ENCODE measurements at regions not wholly inside any gene's neighbourhood (a gene's known extent, or its start where the extent isn't known, plus 50 kb on each side); places are given as distances from the start of the nearest gene placed in this dataset.

GRCh38 chr2:33927756-33928155, 328.7 kb upstream of the FAM98A start:
- no peaks in the 10 kb centered on the region for H3K27me3 Mint-ChIP-seq (ENCODE audit: low read depth, unreplicated experiment)
- no peak overlapping the region for H2AFZ ChIP-seq (ENCODE audit: low read depth, low read length)

DNA sequence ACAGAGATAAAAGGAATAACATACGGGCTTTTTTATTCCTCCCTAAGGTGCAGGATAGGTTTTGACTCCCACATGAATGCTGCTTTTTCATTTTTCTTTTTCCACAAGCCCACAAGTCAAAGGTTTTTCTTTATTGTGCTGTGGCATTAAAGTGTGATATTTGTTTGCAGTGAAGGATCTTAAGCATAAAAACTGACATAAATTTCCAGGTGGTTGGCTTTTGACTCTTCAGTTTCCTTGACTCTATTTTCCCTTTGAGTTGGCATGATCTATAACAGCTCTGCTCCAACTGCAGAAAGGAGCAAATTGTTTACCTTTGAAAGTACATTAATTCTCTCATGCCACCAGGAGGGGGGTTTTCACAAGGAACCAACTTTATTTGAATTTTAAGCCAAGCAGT, 326.2 kb upstream of the FAM98A start:
- no peaks in the 10 kb centered on the region for H3K36me3 Mint-ChIP-seq (ENCODE audit: low read depth, unreplicated experiment)
- no peaks in the 10 kb centered on the region for H3K27me3 Mint-ChIP-seq (ENCODE audit: low read depth, unreplicated experiment)
- Histone ChIP-seq H3K4me2 (ENCODE audit: low read length) (no peak overlapping the region), H3K9ac (ENCODE audit: low read length) (no peak overlapping the region), H3K4me3 (ENCODE audit: insufficient read depth, low read depth, low read length) (no peak overlapping the region), H3K27ac (ENCODE audit: low read depth, low read length) (no peak overlapping the region), H3K4me1 (ENCODE audit: insufficient read depth, low read length) (no peaks in the 10 kb centered on the region), H3K9me3 (ENCODE audit: insufficient read depth, low read depth, low read length) (no peaks in the 10 kb centered on the region), H3K79me2 (ENCODE audit: insufficient read depth, low read length) (no peaks in the 10 kb centered on the region), H3K36me3 (ENCODE audit: insufficient read depth, low read length) (no peaks in the 10 kb centered on the region), H3K27me3 (ENCODE audit: insufficient read depth, low read length) (no peaks in the 10 kb centered on the region), H2AFZ (ENCODE audit: low read depth, low read length) (no peak overlapping the region), H4K20me1 (ENCODE audit: insufficient read depth, low read length) (no peaks in the 10 kb centered on the region)
- TF ChIP-seq CTCF (IDR thresholded peaks at IDR 0.05; ENCODE audit: insufficient read depth, low read depth, low read length): no peak
- TF ChIP-seq EZH2 (IDR thresholded peaks at IDR 0.05; ENCODE audit: insufficient read depth, low read length): no peak
- DNase-seq (ENCODE audit: low read depth): no peak
- H3K27ac Mint-ChIP-seq (ENCODE audit: unreplicated experiment): no peak overlapping the region
- peaks cover 2% of the 10 kb centered on the region for H3K9me3 Mint-ChIP-seq (ENCODE audit: unreplicated experiment)
- FAIRE-seq: no peak
- no peaks in the 10 kb centered on the region for H3K4me1 Mint-ChIP-seq (ENCODE audit: low read depth, unreplicated experiment)
- no peak overlapping the region for H3K4me3 Mint-ChIP-seq (ENCODE audit: unreplicated experiment)

More at GRCh38 chr2:33927756-33928155, 328.7 kb upstream of the FAM98A start:
- DNase-seq (ENCODE audit: low read depth): no peak
- Mint-ChIP-seq H3K36me3 (ENCODE audit: low read depth, unreplicated experiment) (no peaks in the 10 kb centered on the region), H3K4me3 (ENCODE audit: unreplicated experiment) (no peak overlapping the region), H3K4me1 (ENCODE audit: low read depth, unreplicated experiment) (no peaks in the 10 kb centered on the region), H3K9me3 (ENCODE audit: unreplicated experiment) (no peaks in the 10 kb centered on the region), H3K27ac (ENCODE audit: unreplicated experiment) (no peak overlapping the region)
- no peaks in the 10 kb centered on the region for H3K9me3 ChIP-seq (ENCODE audit: insufficient read depth, low read depth, low read length)
- H3K9ac ChIP-seq (ENCODE audit: low read length): no peak overlapping the region
- no peak for FAIRE-seq
- no peaks in the 10 kb centered on the region for H4K20me1 ChIP-seq (ENCODE audit: insufficient read depth, low read length)
- H3K27me3 ChIP-seq (ENCODE audit: insufficient read depth, low read length): no peaks in the 10 kb centered on the region
- TF ChIP-seq EZH2 (IDR thresholded peaks at IDR 0.05; ENCODE audit: insufficient read depth, low read length): no peak
- no peak for TF ChIP-seq CTCF (IDR thresholded peaks at IDR 0.05; ENCODE audit: insufficient read depth, low read depth, low read length)
- H3K36me3 ChIP-seq (ENCODE audit: insufficient read depth, low read length): no peaks in the 10 kb centered on the region
- H3K4me1 ChIP-seq (ENCODE audit: insufficient read depth, low read length): no peaks in the 10 kb centered on the region
- H3K79me2 ChIP-seq (ENCODE audit: insufficient read depth, low read length): no peaks in the 10 kb centered on the region
- no peak overlapping the region for H3K27ac ChIP-seq (ENCODE audit: low read depth, low read length)
- no peak overlapping the region for H3K4me2 ChIP-seq (ENCODE audit: low read length)
- H3K4me3 ChIP-seq (ENCODE audit: insufficient read depth, low read depth, low read length): no peak overlapping the region

- Histone ChIP-seq H3K27me3 (ENCODE audit: insufficient read depth, low read length) (no peaks in the 10 kb centered on the region), H3K4me1 (ENCODE audit: insufficient read depth, low read length) (no peaks in the 10 kb centered on the region), H4K20me1 (ENCODE audit: insufficient read depth, low read length) (no peaks in the 10 kb centered on the region), H3K36me3 (ENCODE audit: insufficient read depth, low read length) (no peaks in the 10 kb centered on the region), H3K4me2 (ENCODE audit: low read length) (no peak overlapping the region), H2AFZ (ENCODE audit: low read depth, low read length) (no peak overlapping the region), H3K9me3 (ENCODE audit: insufficient read depth, low read depth, low read length) (no peaks in the 10 kb centered on the region), H3K79me2 (ENCODE audit: insufficient read depth, low read length) (no peaks in the 10 kb centered on the region), H3K27ac (ENCODE audit: low read depth, low read length) (no peak overlapping the region), H3K4me3 (ENCODE audit: insufficient read depth, low read depth, low read length) (no peak overlapping the region), H3K9ac (ENCODE audit: low read length) (no peak overlapping the region)
- peaks cover 3% of the 10 kb centered on the region for H3K9me3 Mint-ChIP-seq (ENCODE audit: unreplicated experiment)
- DNase-seq (ENCODE audit: low read depth) (no peak), FAIRE-seq (no peak)
- no peak overlapping the region for H3K27ac Mint-ChIP-seq (ENCODE audit: unreplicated experiment)
- H3K36me3 Mint-ChIP-seq (ENCODE audit: low read depth, unreplicated experiment): no peaks in the 10 kb centered on the region
- no peak overlapping the region for H3K4me3 Mint-ChIP-seq (ENCODE audit: unreplicated experiment)
- no peaks in the 10 kb centered on the region for H3K4me1 Mint-ChIP-seq (ENCODE audit: low read depth, unreplicated experiment)
- TF ChIP-seq EZH2 (IDR thresholded peaks at IDR 0.05; ENCODE audit: insufficient read depth, low read length): no peak
- no peak for TF ChIP-seq CTCF (IDR thresholded peaks at IDR 0.05; ENCODE audit: insufficient read depth, low read depth, low read length)
- no peaks in the 10 kb centered on the region for H3K27me3 Mint-ChIP-seq (ENCODE audit: low read depth, unreplicated experiment)
Measured at GRCh38 chr2:33924586-33925169, 325.6 kb upstream of the FAM98A start.
